ENCODE measurements at regions not wholly inside any gene's neighbourhood (a gene's known extent, or its start where the extent isn't known, plus 50 kb on each side); places are given as distances from the start of the nearest gene placed in this dataset.

GRCh38 chr4:14022456-14022855 lies 394.9 kb upstream of the BOD1L1 start:
- no peak overlapping the region for H4K91ac ChIP-seq (replicated peaks; ENCODE audit: insufficient read length, low read length)

More at GRCh38 chr4:14022456-14022855, 394.9 kb upstream of the BOD1L1 start:
- Histone ChIP-seq H2AK5ac (ENCODE audit: low read depth, low read length) (no peak overlapping the region), H2BK120ac (replicated peaks; ENCODE audit: low read depth, low read length) (no peak overlapping the region), H2AFZ (ENCODE audit: low read length) (no peak overlapping the region), H2BK12ac (ENCODE audit: low read depth, low read length) (no peak overlapping the region), H3K9me3 (ENCODE audit: insufficient read depth in 2 of 2, low read depth in 1 of 2, low read length in 1 of 2) (no peaks in the 10 kb centered on the region), H3K79me2 (ENCODE audit: control insufficient read depth in 1 of 2, insufficient read depth in 2 of 2, low read length in 2 of 2) (no peaks in the 10 kb centered on the region), H3K27me3 (replicated peaks in 1 of 4; ENCODE audit: control insufficient read depth in 3 of 4, extremely low read depth in 1 of 4, insufficient read depth in 3 of 4, low read length in 3 of 4) (no peaks in the 10 kb centered on the region), H3K27ac (ENCODE audit: low read depth, low read length) (no peak overlapping the region), H2BK15ac (ENCODE audit: low read length) (no peak overlapping the region), H4K8ac (ENCODE audit: extremely low read depth, insufficient read depth, low read length) (no peak overlapping the region), H3K14ac (ENCODE audit: insufficient read length) (no peak overlapping the region), H3K4me1 (replicated peaks in 1 of 4; ENCODE audit: control insufficient read depth in 3 of 4, insufficient read depth in 4 of 4, low read length in 3 of 4) (no peaks in the 10 kb centered on the region), H3K23ac (ENCODE audit: insufficient read length) (no peak overlapping the region), H3K4ac (replicated peaks; ENCODE audit: insufficient read length, low read depth, low read length) (no peak overlapping the region), H2BK20ac (ENCODE audit: low read length) (no peak overlapping the region), H2BK5ac (ENCODE audit: low read depth, low read length) (no peak overlapping the region), H3K79me1 (ENCODE audit: low read depth, low read length) (no peaks in the 10 kb centered on the region), H3K18ac (ENCODE audit: extremely low read depth, low read length) (no peak overlapping the region), H3K36me3 (ENCODE audit: control insufficient read depth in 2 of 4, insufficient read depth in 4 of 4, low read length in 3 of 4) (no peaks in the 10 kb centered on the region), H4K5ac (ENCODE audit: insufficient read length, low read depth, low read length) (no peak overlapping the region), H3K56ac (replicated peaks; ENCODE audit: insufficient read length, low read depth, low read length) (no peak overlapping the region), H3K9ac (replicated peaks in 1 of 4; ENCODE audit: extremely low read depth in 1 of 4, low read depth in 3 of 4, low read length in 3 of 4) (no peak overlapping the region), H3K23me2 (ENCODE audit: low read depth, low read length) (no peaks in the 10 kb centered on the region), H3K4me3 (ENCODE audit: extremely low read depth in 1 of 4, insufficient read depth in 2 of 4, low read depth in 3 of 4, low read length in 4 of 4) (no peak overlapping the region), H3K4me2 (ENCODE audit: insufficient read depth in 1 of 2, low read depth in 2 of 2, low read length in 2 of 2) (no peak overlapping the region), H4K20me1 (replicated peaks in 1 of 2; ENCODE audit: control insufficient read depth in 1 of 2, insufficient read depth in 2 of 2, low read length in 2 of 2) (no peaks in the 10 kb centered on the region)
- CTCF ChIA-PET (ENCODE audit: partially characterized antibody), result interaction anchor here (1.1 to 1.6 kb wide), 3 partner anchors 10 to 53 kb away, joined by 3 read pairs; no protein-coding TSS in a partner anchor
- POLR2A ChIA-PET (ENCODE audit: partially characterized antibody), result no interaction called here
- WGBS, 2 experiments (ENCODE audit: extremely low coverage in 1 of 2, insufficient coverage in 1 of 2, insufficient read length in 1 of 2, insufficient replicate concordance in 2 of 2, low coverage in 1 of 2, low lambda C conversion rate in 2 of 2, missing lambda C conversion rate in 1 of 2), result 80% methylated on average over 1 of the region's 1 CpG; no CpG with 5 or more reads in 1 of the 2 experiments
- DNase-seq (ENCODE audit: low read depth in 1 of 2, low spot score in 2 of 2) (no peak), FAIRE-seq (no peak)
- TF ChIP-seq JUND (IDR thresholded peaks at IDR 0.05; ENCODE audit: low read length) (no peak), ZNF274 (IDR thresholded peaks at IDR 0.05; ENCODE audit: borderline replicate concordance, extremely low read depth, low read length) (no peak), KDM4A (IDR thresholded peaks at IDR 0.05; ENCODE audit: low read depth, low read length, severe bottlenecking) (no peak), RBBP5 (IDR thresholded peaks at IDR 0.05; ENCODE audit: borderline replicate concordance, low read depth, low read length) (no peak), GTF2F1 (IDR thresholded peaks at IDR 0.05; ENCODE audit: borderline replicate concordance, low read depth, low read length) (no peak), YY1 (IDR thresholded peaks at IDR 0.05; ENCODE audit: low read depth, low read length) (no peak), GABPA (IDR thresholded peaks at IDR 0.05; ENCODE audit: borderline replicate concordance, insufficient read depth, low read length) (no peak), RNF2 (IDR thresholded peaks at IDR 0.05; ENCODE audit: borderline replicate concordance, low read depth, low read length, missing control alignments, poor library complexity, severe bottlenecking) (no peak), TCF12 (IDR thresholded peaks at IDR 0.05; ENCODE audit: low read depth, low read length) (no peak), SIX5 (IDR thresholded peaks at IDR 0.05; ENCODE audit: low read depth, low read length) (no peak), BRCA1 (IDR thresholded peaks at IDR 0.05; ENCODE audit: low read depth, low read length) (no peak), SIRT6 (IDR thresholded peaks at IDR 0.05; ENCODE audit: low read length) (no peak)

Measured in H1 (cell line).